ENCODE measurements at regions not wholly inside any gene's neighbourhood (a gene's known extent, or its start where the extent isn't known, plus 50 kb on each side); places are given as distances from the start of the nearest gene placed in this dataset.

DNA sequence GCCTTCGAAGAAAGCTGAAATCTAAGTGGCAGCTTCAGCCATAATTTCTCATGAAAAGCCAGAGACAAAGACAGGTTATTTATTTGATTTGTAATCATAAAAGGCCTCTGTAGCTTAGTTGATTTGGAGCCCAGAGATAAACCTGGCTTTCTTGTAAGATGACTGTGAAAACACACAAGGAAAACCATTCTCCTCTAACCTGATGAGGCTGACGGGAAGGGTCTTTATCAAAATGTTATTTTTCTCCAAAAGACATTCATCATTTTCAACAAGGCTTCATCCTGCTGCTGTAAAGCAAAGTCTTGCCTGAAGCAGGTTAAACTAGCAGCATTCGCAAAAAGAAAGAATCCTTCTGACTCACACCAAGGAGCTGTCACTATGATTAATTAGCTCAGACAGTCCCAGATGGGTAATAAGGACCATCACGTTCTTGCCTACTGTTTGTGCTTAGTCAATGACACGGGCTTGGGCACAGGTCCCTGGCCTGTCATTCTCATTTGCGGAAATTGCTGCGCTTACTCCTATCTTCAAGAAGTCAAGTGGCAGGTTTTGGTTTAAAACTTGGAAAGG is 286.6 kb downstream of the C12orf75 start:
- TF ChIP-seq POLR2A (IDR thresholded peaks at IDR 0.05; ENCODE audit: low read length) (no peak), GATA1 (IDR thresholded peaks at IDR 0.05; ENCODE audit: low read depth, low read length) (no peak)

Data from erythroblast (primary cell).